Lower leg skin (tissue), 3 donors: ENCODE measurements at regions not wholly inside any gene's neighbourhood (a gene's known extent, or its start where the extent isn't known, plus 50 kb on each side); places are given as distances from the start of the nearest gene placed in this dataset.

Experiments
- POLR2A ChIP-seq, 2 donors: fragments of 450-650 bp; IDR thresholded peaks; one replicate each; pipeline ENCODE4 v1.6.1; 2016 to 2017; ENCODE audit warnings: antibody characterized with exemption in 2 of 2, mild to moderate bottlenecking in 1 of 2, moderate library complexity in 1 of 2
- TF ChIP-seq, protein P1 (sequence below), 3 donors: fragments of 450-650 bp; IDR thresholded peaks; one replicate each; pipeline ENCODE4 v1.5.1; 2016; ENCODE audit warnings: antibody characterized with exemption in 3 of 3, mild to moderate bottlenecking in 3 of 3, moderate library complexity in 2 of 3

GRCh38 chr10:6973899-6974298, 393.8 kb upstream of the PRKCQ start:
- TF ChIP-seq, protein P1, sequence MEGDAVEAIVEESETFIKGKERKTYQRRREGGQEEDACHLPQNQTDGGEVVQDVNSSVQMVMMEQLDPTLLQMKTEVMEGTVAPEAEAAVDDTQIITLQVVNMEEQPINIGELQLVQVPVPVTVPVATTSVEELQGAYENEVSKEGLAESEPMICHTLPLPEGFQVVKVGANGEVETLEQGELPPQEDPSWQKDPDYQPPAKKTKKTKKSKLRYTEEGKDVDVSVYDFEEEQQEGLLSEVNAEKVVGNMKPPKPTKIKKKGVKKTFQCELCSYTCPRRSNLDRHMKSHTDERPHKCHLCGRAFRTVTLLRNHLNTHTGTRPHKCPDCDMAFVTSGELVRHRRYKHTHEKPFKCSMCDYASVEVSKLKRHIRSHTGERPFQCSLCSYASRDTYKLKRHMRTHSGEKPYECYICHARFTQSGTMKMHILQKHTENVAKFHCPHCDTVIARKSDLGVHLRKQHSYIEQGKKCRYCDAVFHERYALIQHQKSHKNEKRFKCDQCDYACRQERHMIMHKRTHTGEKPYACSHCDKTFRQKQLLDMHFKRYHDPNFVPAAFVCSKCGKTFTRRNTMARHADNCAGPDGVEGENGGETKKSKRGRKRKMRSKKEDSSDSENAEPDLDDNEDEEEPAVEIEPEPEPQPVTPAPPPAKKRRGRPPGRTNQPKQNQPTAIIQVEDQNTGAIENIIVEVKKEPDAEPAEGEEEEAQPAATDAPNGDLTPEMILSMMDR (IDR thresholded peaks at IDR 0.05) = no peak
- no peak for TF ChIP-seq POLR2A (IDR thresholded peaks at IDR 0.05)
